ENCODE measurements at regions not wholly inside any gene's neighbourhood (a gene's known extent, or its start where the extent isn't known, plus 50 kb on each side); places are given as distances from the start of the nearest gene placed in this dataset.

GRCh38 chr2:193201583-193201982 is 1006.9 kb upstream of the TMEFF2 start:
- TF ChIP-seq CTCF (IDR thresholded peaks at IDR 0.05; ENCODE audit: extremely low read depth in 1 of 2, insufficient read depth in 1 of 2, low read depth in 1 of 2, low read length in 2 of 2) (no peak), POLR2A (IDR thresholded peaks at IDR 0.05; ENCODE audit: low read depth, low read length) (no peak), POLR2AphosphoS5 (IDR thresholded peaks at IDR 0.05; ENCODE audit: insufficient read depth, low read depth, low read length) (no peak)

All from endothelial cell of umbilical vein (primary cell).